Hepatocyte (in vitro differentiated cells): ENCODE measurements at regions not wholly inside any gene's neighbourhood (a gene's known extent, or its start where the extent isn't known, plus 50 kb on each side); places are given as distances from the start of the nearest gene placed in this dataset.

Experiments used
- DNase-seq: peaks from one replicate; pipeline ENCODE4 v3.0.0-alpha.2; 2016; ENCODE audit warnings: low spot score
- H2AFZ ChIP-seq: fragments of 200-600 bp; sonication (generic); 2 replicates; pipeline ENCODE4 v1.6.0; 2016; ENCODE audit warnings: antibody characterized with exemption, mild to moderate bottlenecking
- H3K27ac ChIP-seq: fragments of 200-600 bp; sonication (generic); 2 replicates; pipeline ENCODE4 v1.5.1; 2016; ENCODE audit warnings: mild to moderate bottlenecking
- H3K27me3 ChIP-seq: fragments of 200-600 bp; sonication (generic); 2 replicates; pipeline ENCODE4 v1.6.1; 2016
- H3K36me3 ChIP-seq: fragments of 200-600 bp; sonication (generic); replicated peaks from 2 replicates; pipeline ENCODE4 v1.5.1; 2016; ENCODE audit warnings: low read depth; ENCODE audit not compliant: insufficient read depth
- H3K4me1 ChIP-seq: fragments of 200-600 bp; sonication (generic); 2 replicates; pipeline ENCODE4 v1.5.1; 2016; ENCODE audit warnings: mild to moderate bottlenecking, moderate library complexity; ENCODE audit not compliant: insufficient read depth
- H3K4me2 ChIP-seq: fragments of 200-600 bp; sonication (generic); 2 replicates; pipeline ENCODE4 v1.6.0; 2016
- H3K4me3 ChIP-seq: fragments of 200-600 bp; sonication (generic); 2 replicates; pipeline ENCODE4 v1.5.1; 2016; ENCODE audit warnings: mild to moderate bottlenecking
- H3K79me2 ChIP-seq: fragments of 200-600 bp; sonication (generic); 2 replicates; pipeline ENCODE4 v1.6.0; 2017; ENCODE audit warnings: mild to moderate bottlenecking
- H3K9me2 ChIP-seq: fragments of 200-600 bp; sonication (generic); replicated peaks from 2 replicates; pipeline ENCODE4 v1.6.0; 2017; ENCODE audit warnings: mild to moderate bottlenecking; ENCODE audit not compliant: insufficient read depth
- H3K9me3 ChIP-seq: fragments of 200-600 bp; sonication (generic); 2 replicates; pipeline ENCODE4 v1.5.1; 2016; ENCODE audit warnings: low read depth, mild to moderate bottlenecking
- H4K20me1 ChIP-seq: fragments of 200-600 bp; sonication (generic); 2 replicates; pipeline ENCODE4 v1.6.0; 2016; ENCODE audit warnings: mild to moderate bottlenecking; ENCODE audit not compliant: insufficient read depth, poor library complexity, severe bottlenecking
- EZH2 ChIP-seq: fragments of 200-600 bp; sonication (generic); IDR thresholded peaks from 2 replicates; pipeline ENCODE4 v1.6.1; 2016; ENCODE audit warnings: antibody characterized with exemption, mild to moderate bottlenecking, borderline replicate concordance
- EZH2phosphoT487 ChIP-seq: fragments of 200-600 bp; sonication (generic); IDR thresholded peaks from one replicate; pipeline ENCODE4 v1.6.1; 2018; ENCODE audit warnings: antibody characterized with exemption, mild to moderate bottlenecking, low read depth, moderate library complexity; ENCODE audit not compliant: unreplicated experiment, severe bottlenecking
- WGBS: methylation state at CpG from one replicate; pipeline ENCODE4 v1.1.6; 2016; ENCODE audit warnings: low lambda C conversion rate; ENCODE audit errors: missing lambda C conversion rate; 5-methylcytosine and 5-hydroxymethylcytosine counted together
- TF ChIP-seq, protein P1 (sequence below): fragments of 200-600 bp; sonication (generic); IDR thresholded peaks from 2 replicates; pipeline ENCODE4 v1.5.1; 2016; ENCODE audit warnings: antibody characterized with exemption, mild to moderate bottlenecking; ENCODE audit not compliant: poor library complexity

DNA sequence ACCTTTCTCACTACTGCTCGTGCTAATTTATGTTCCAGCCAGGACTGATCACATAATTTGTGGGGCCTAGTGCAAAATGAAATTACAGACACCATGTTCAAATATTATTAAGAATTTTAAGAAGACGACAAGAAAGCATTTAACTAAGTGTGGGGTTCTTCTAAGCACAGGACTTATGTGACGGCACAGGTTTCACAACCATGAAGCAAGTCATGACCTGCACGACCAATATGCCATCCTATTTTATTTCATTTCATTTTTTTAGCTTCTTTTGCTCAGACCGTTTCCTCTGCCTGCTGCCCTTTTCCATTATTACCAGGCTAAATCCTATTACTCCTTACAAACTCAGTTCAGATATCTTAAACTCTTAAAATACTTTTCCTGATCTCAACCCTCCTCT, 462.5 kb downstream of the AASDHPPT start:
- H3K27ac ChIP-seq = no peak overlapping the region
- H3K27me3 ChIP-seq = no peaks in the 10 kb centered on the region
- TF ChIP-seq, protein P1, sequence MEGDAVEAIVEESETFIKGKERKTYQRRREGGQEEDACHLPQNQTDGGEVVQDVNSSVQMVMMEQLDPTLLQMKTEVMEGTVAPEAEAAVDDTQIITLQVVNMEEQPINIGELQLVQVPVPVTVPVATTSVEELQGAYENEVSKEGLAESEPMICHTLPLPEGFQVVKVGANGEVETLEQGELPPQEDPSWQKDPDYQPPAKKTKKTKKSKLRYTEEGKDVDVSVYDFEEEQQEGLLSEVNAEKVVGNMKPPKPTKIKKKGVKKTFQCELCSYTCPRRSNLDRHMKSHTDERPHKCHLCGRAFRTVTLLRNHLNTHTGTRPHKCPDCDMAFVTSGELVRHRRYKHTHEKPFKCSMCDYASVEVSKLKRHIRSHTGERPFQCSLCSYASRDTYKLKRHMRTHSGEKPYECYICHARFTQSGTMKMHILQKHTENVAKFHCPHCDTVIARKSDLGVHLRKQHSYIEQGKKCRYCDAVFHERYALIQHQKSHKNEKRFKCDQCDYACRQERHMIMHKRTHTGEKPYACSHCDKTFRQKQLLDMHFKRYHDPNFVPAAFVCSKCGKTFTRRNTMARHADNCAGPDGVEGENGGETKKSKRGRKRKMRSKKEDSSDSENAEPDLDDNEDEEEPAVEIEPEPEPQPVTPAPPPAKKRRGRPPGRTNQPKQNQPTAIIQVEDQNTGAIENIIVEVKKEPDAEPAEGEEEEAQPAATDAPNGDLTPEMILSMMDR = no peak
- no peak for TF ChIP-seq EZH2phosphoT487
- no peak for TF ChIP-seq EZH2
- WGBS = 85% methylated on average over 5 of the region's 5 CpGs
- no peaks in the 10 kb centered on the region for H3K79me2 ChIP-seq
- no peaks in the 10 kb centered on the region for H3K36me3 ChIP-seq
- H3K4me2 ChIP-seq = no peak overlapping the region
- no peak overlapping the region for H2AFZ ChIP-seq
- no peaks in the 10 kb centered on the region for H3K9me2 ChIP-seq
- no peaks in the 10 kb centered on the region for H4K20me1 ChIP-seq
- no peaks in the 10 kb centered on the region for H3K4me1 ChIP-seq
- no peak overlapping the region for H3K4me3 ChIP-seq
- DNase-seq = no peak
- no peaks in the 10 kb centered on the region for H3K9me3 ChIP-seq

DNA sequence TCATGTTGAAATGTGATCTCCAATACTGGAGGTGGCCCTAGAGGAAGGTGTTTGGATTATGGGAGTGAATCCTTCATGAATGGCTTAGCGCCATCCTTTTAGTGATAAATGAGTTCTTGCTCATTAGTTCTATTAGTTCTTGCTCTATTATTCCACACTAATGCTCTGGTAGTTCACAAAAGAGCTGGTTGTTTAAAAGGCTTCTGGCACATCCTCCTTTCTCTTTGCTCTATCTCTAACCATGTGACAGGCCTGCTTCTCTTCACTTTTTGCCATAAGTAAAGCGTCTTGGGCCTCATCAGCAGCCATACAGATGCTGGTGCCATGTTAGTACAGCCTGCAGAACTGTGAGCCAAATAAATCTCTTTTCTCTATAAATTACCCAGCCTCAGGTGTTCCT, 469.9 kb downstream of the GUCY1A2 start:
- H3K27me3 ChIP-seq = no peaks in the 10 kb centered on the region
- H3K79me2 ChIP-seq = no peaks in the 10 kb centered on the region
- H3K4me2 ChIP-seq = no peak overlapping the region
- H3K4me3 ChIP-seq = no peak overlapping the region
- no peak for DNase-seq
- H2AFZ ChIP-seq = no peak overlapping the region
- TF ChIP-seq, protein P1 = no peak
- no peaks in the 10 kb centered on the region for H3K36me3 ChIP-seq
- no peak overlapping the region for H3K27ac ChIP-seq
- H3K4me1 ChIP-seq = no peaks in the 10 kb centered on the region
- no peaks in the 10 kb centered on the region for H3K9me3 ChIP-seq
- H4K20me1 ChIP-seq = no peaks in the 10 kb centered on the region
- no peaks in the 10 kb centered on the region for H3K9me2 ChIP-seq
- WGBS = 84% methylated on average over 2 of the region's 2 CpGs

DNA sequence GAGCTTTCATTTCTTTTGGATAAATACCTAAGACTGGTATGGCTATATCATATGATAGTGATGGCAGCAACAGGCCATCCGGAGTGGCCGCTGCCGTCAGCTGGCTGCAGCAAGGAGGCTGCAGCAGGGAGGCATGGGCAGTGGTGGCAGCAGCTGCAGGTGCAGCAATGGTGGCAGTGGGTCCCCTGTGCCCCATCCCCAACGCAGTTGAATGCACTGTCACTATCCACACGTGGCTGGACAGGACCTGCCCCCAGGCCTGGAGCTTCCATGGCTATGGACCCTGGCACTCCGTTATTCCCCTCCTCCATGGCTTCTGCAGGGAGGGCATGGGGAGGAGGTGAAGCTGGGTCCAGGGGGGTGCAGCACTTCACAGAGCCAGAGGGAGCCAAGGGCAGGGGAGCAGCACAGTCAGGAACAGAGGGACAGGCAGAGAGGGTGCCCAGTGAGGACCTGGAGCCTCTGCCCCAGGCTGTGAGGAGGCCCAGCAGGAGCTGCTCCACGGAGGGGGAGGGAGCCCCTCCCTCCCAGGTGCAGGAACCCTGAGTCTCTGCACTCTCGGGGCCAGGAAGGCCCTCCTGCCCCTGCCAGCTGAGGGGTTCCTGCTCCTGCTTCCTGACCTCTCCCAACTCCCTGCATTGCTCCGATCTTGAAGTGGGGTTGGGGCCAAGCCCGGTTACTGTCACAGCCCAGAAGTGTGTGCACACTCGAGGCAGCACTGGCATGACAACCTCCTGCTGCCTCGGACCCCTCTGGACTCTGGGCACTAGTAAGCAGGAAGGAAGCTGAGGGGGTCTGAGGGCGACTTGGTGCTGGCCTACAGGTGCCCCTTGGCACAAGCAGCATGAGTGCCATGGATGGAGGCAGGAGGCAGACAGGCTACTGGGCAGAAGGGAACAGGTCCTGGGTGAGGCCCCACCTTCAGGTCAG, 466.3 kb downstream of the GUCY1A2 start:
- Histone ChIP-seq H4K20me1 (no peaks in the 10 kb centered on the region), H3K9me2 (no peaks in the 10 kb centered on the region), H3K27me3 (no peaks in the 10 kb centered on the region), H3K36me3 (no peaks in the 10 kb centered on the region), H3K79me2 (no peaks in the 10 kb centered on the region), H3K27ac (no peak overlapping the region), H3K9me3 (peaks cover 5% of the 10 kb centered on the region), H3K4me2 (no peak overlapping the region), H2AFZ (no peak overlapping the region), H3K4me1 (no peaks in the 10 kb centered on the region), H3K4me3 (no peak overlapping the region)
- DNase-seq = no peak
- WGBS = 94% methylated on average over 13 of the region's 13 CpGs
- no peak for TF ChIP-seq EZH2phosphoT487
- no peak for TF ChIP-seq EZH2
- TF ChIP-seq, protein P1 = no peak
